ENCODE measurements at regions not wholly inside any gene's neighbourhood (a gene's known extent, or its start where the extent isn't known, plus 50 kb on each side); places are given as distances from the start of the nearest gene placed in this dataset.

- Histone ChIP-seq H3K36me3 (ENCODE audit: insufficient read depth, low read length) (no peaks in the 10 kb centered on the region), H2AFZ (ENCODE audit: low read depth, low read length) (no peak overlapping the region), H3K4me1 (ENCODE audit: insufficient read depth, low read length) (no peaks in the 10 kb centered on the region), H3K4me3 (ENCODE audit: low read length) (no peak overlapping the region), H3K27me3 (ENCODE audit: insufficient read depth, low read length) (no peaks in the 10 kb centered on the region), H3K9me3 (ENCODE audit: low read length) (no peaks in the 10 kb centered on the region)
These were observed 171.5 kb upstream of the ADCY1 start for GRCh38 chr7:45402480-45403218.

GRCh38 chr7:45404622-45405021 is 169.5 kb upstream of the ADCY1 start:
- H3K4me1 ChIP-seq (ENCODE audit: insufficient read depth, low read length), result no peaks in the 10 kb centered on the region
- no peaks in the 10 kb centered on the region for H3K27me3 ChIP-seq (ENCODE audit: insufficient read depth, low read length)
- no peak overlapping the region for H3K4me3 ChIP-seq (ENCODE audit: low read length)
- H2AFZ ChIP-seq (ENCODE audit: low read depth, low read length), result no peak overlapping the region
- no peaks in the 10 kb centered on the region for H3K36me3 ChIP-seq (ENCODE audit: insufficient read depth, low read length)
- no peaks in the 10 kb centered on the region for H3K9me3 ChIP-seq (ENCODE audit: low read length)

GRCh38 chr7:45407730-45408408 is 166.3 kb upstream of the ADCY1 start:
- Histone ChIP-seq H3K9me3 (ENCODE audit: low read length) (no peaks in the 10 kb centered on the region), H3K4me3 (ENCODE audit: low read length) (no peak overlapping the region), H2AFZ (ENCODE audit: low read depth, low read length) (no peak overlapping the region), H3K36me3 (ENCODE audit: insufficient read depth, low read length) (no peaks in the 10 kb centered on the region), H3K4me1 (ENCODE audit: insufficient read depth, low read length) (no peaks in the 10 kb centered on the region), H3K27me3 (ENCODE audit: insufficient read depth, low read length) (no peaks in the 10 kb centered on the region)

- no peak overlapping the region for H2AFZ ChIP-seq (ENCODE audit: low read depth, low read length)
- H3K27me3 ChIP-seq (ENCODE audit: insufficient read depth, low read length), result no peaks in the 10 kb centered on the region
- H3K4me3 ChIP-seq (ENCODE audit: low read length), result no peak overlapping the region
- no peaks in the 10 kb centered on the region for H3K4me1 ChIP-seq (ENCODE audit: insufficient read depth, low read length)
- H3K36me3 ChIP-seq (ENCODE audit: insufficient read depth, low read length), result no peaks in the 10 kb centered on the region
- no peaks in the 10 kb centered on the region for H3K9me3 ChIP-seq (ENCODE audit: low read length)
These were observed 165.8 kb upstream of the ADCY1 start for GRCh38 chr7:45408409-45408737.

- H3K4me1 ChIP-seq (ENCODE audit: insufficient read depth, low read length), result no peaks in the 10 kb centered on the region
- no peaks in the 10 kb centered on the region for H3K36me3 ChIP-seq (ENCODE audit: insufficient read depth, low read length)
- no peak overlapping the region for H2AFZ ChIP-seq (ENCODE audit: low read depth, low read length)
- no peaks in the 10 kb centered on the region for H3K9me3 ChIP-seq (ENCODE audit: low read length)
- no peak overlapping the region for H3K4me3 ChIP-seq (ENCODE audit: low read length)
- H3K27me3 ChIP-seq (ENCODE audit: insufficient read depth, low read length), result no peaks in the 10 kb centered on the region
These were observed 163.3 kb upstream of the ADCY1 start for GRCh38 chr7:45410893-45411292.

- no peaks in the 10 kb centered on the region for H3K27me3 ChIP-seq (ENCODE audit: insufficient read depth, low read length)
- no peak overlapping the region for H3K4me3 ChIP-seq (ENCODE audit: low read length)
- no peaks in the 10 kb centered on the region for H3K9me3 ChIP-seq (ENCODE audit: low read length)
- H2AFZ ChIP-seq (ENCODE audit: low read depth, low read length), result no peak overlapping the region
- H3K4me1 ChIP-seq (ENCODE audit: insufficient read depth, low read length), result no peaks in the 10 kb centered on the region
- no peaks in the 10 kb centered on the region for H3K36me3 ChIP-seq (ENCODE audit: insufficient read depth, low read length)
These were observed 160.7 kb upstream of the ADCY1 start for GRCh38 chr7:45413419-45413818.

GRCh38 chr7:45414226-45414625 is 159.9 kb upstream of the ADCY1 start:
- no peaks in the 10 kb centered on the region for H3K9me3 ChIP-seq (ENCODE audit: low read length)
- H3K4me1 ChIP-seq (ENCODE audit: insufficient read depth, low read length), result no peaks in the 10 kb centered on the region
- no peak overlapping the region for H2AFZ ChIP-seq (ENCODE audit: low read depth, low read length)
- H3K4me3 ChIP-seq (ENCODE audit: low read length), result no peak overlapping the region
- no peaks in the 10 kb centered on the region for H3K27me3 ChIP-seq (ENCODE audit: insufficient read depth, low read length)
- no peaks in the 10 kb centered on the region for H3K36me3 ChIP-seq (ENCODE audit: insufficient read depth, low read length)

- Histone ChIP-seq H3K36me3 (ENCODE audit: insufficient read depth, low read length) (no peaks in the 10 kb centered on the region), H3K9me3 (ENCODE audit: low read length) (no peaks in the 10 kb centered on the region), H3K4me1 (ENCODE audit: insufficient read depth, low read length) (no peaks in the 10 kb centered on the region), H3K27me3 (ENCODE audit: insufficient read depth, low read length) (no peaks in the 10 kb centered on the region), H2AFZ (ENCODE audit: low read depth, low read length) (no peak overlapping the region), H3K4me3 (ENCODE audit: low read length) (no peak overlapping the region)
These were observed 158.9 kb upstream of the ADCY1 start for GRCh38 chr7:45415265-45415664.

GRCh38 chr7:45416846-45417245 is 157.3 kb upstream of the ADCY1 start:
- Histone ChIP-seq H3K9me3 (ENCODE audit: low read length) (no peaks in the 10 kb centered on the region), H3K27me3 (ENCODE audit: insufficient read depth, low read length) (no peaks in the 10 kb centered on the region), H3K4me3 (ENCODE audit: low read length) (no peak overlapping the region), H2AFZ (ENCODE audit: low read depth, low read length) (no peak overlapping the region), H3K36me3 (ENCODE audit: insufficient read depth, low read length) (no peaks in the 10 kb centered on the region), H3K4me1 (ENCODE audit: insufficient read depth, low read length) (no peaks in the 10 kb centered on the region)

- Histone ChIP-seq H2AFZ (ENCODE audit: low read depth, low read length) (no peak overlapping the region), H3K36me3 (ENCODE audit: insufficient read depth, low read length) (no peaks in the 10 kb centered on the region), H3K27me3 (ENCODE audit: insufficient read depth, low read length) (no peaks in the 10 kb centered on the region), H3K4me1 (ENCODE audit: insufficient read depth, low read length) (no peaks in the 10 kb centered on the region), H3K9me3 (ENCODE audit: low read length) (no peaks in the 10 kb centered on the region), H3K4me3 (ENCODE audit: low read length) (no peak overlapping the region)
These were observed 156.9 kb upstream of the ADCY1 start for GRCh38 chr7:45417268-45417667.

- no peak overlapping the region for H3K4me3 ChIP-seq (ENCODE audit: low read length)
- H3K9me3 ChIP-seq (ENCODE audit: low read length), result no peaks in the 10 kb centered on the region
- H3K4me1 ChIP-seq (ENCODE audit: insufficient read depth, low read length), result no peaks in the 10 kb centered on the region
- no peaks in the 10 kb centered on the region for H3K36me3 ChIP-seq (ENCODE audit: insufficient read depth, low read length)
- H2AFZ ChIP-seq (ENCODE audit: low read depth, low read length), result no peak overlapping the region
- H3K27me3 ChIP-seq (ENCODE audit: insufficient read depth, low read length), result no peaks in the 10 kb centered on the region
These were observed 156.4 kb upstream of the ADCY1 start for GRCh38 chr7:45417735-45418134.

- no peaks in the 10 kb centered on the region for H3K4me1 ChIP-seq (ENCODE audit: insufficient read depth, low read length)
- H3K36me3 ChIP-seq (ENCODE audit: insufficient read depth, low read length), result no peaks in the 10 kb centered on the region
- no peak overlapping the region for H2AFZ ChIP-seq (ENCODE audit: low read depth, low read length)
- H3K27me3 ChIP-seq (ENCODE audit: insufficient read depth, low read length), result no peaks in the 10 kb centered on the region
- no peaks in the 10 kb centered on the region for H3K9me3 ChIP-seq (ENCODE audit: low read length)
- H3K4me3 ChIP-seq (ENCODE audit: low read length), result no peak overlapping the region
These were observed 153.2 kb upstream of the ADCY1 start for GRCh38 chr7:45420843-45421495.

GRCh38 chr7:45421806-45422205 is 152.4 kb upstream of the ADCY1 start:
- Histone ChIP-seq H3K9me3 (ENCODE audit: low read length) (no peaks in the 10 kb centered on the region), H3K27me3 (ENCODE audit: insufficient read depth, low read length) (no peaks in the 10 kb centered on the region), H2AFZ (ENCODE audit: low read depth, low read length) (no peak overlapping the region), H3K4me1 (ENCODE audit: insufficient read depth, low read length) (no peaks in the 10 kb centered on the region), H3K4me3 (ENCODE audit: low read length) (no peak overlapping the region), H3K36me3 (ENCODE audit: insufficient read depth, low read length) (no peaks in the 10 kb centered on the region)

Measured in neuron (in vitro differentiated cells).